ENCODE measurements at regions not wholly inside any gene's neighbourhood (a gene's known extent, or its start where the extent isn't known, plus 50 kb on each side); places are given as distances from the start of the nearest gene placed in this dataset.
"Not testable (repeated sequence)": the region's sequence is repeated elsewhere in the genome, so short reads cannot be mapped to it uniquely, and the experiment has no call there.

GRCh38 chr10:84626397-84627087, 298.2 kb downstream of the CCSER2 start:
- DNase-seq (ENCODE audit: low read depth, low spot score): no peak
- H3K27ac ChIP-seq: no peak overlapping the region

GRCh38 chr10:84632866-84633265, 304.5 kb downstream of the CCSER2 start:
- peak; percentile 74 for DNase-seq (ENCODE audit: low read depth, low spot score)
- peak overlapping the region; percentile 85 for H3K27ac ChIP-seq

- peak overlapping the region; percentile 85 for H3K27ac ChIP-seq
Observed at GRCh38 chr10:84634636-84635035, 306.2 kb downstream of the CCSER2 start.

GRCh38 chr10:84650628-84651027, 322.2 kb downstream of the CCSER2 start:
- not testable (repeated sequence) for DNase-seq (ENCODE audit: low read depth, low spot score); H3K27ac ChIP-seq

More at GRCh38 chr10:84634636-84635035, 306.2 kb downstream of the CCSER2 start:
- DNase-seq (ENCODE audit: low read depth, low spot score): peak; percentile 22

GRCh38 chr10:84654671-84655070, 326.3 kb downstream of the CCSER2 start:
- no peak overlapping the region for H3K27ac ChIP-seq
- DNase-seq (ENCODE audit: low read depth, low spot score): peak; percentile 40

GRCh38 chr10:84659027-84659426, 330.6 kb downstream of the CCSER2 start:
- DNase-seq (ENCODE audit: low read depth, low spot score): no peak
- no peak overlapping the region for H3K27ac ChIP-seq

- DNase-seq (ENCODE audit: low read depth, low spot score): no peak
- H3K27ac ChIP-seq: no peak overlapping the region
Observed at GRCh38 chr10:84659497-84660439, 331.4 kb downstream of the CCSER2 start.

- DNase-seq (ENCODE audit: low read depth, low spot score): no peak
- no peak overlapping the region for H3K27ac ChIP-seq
Observed at GRCh38 chr10:84660450-84661159, 332.2 kb downstream of the CCSER2 start.

- no peak overlapping the region for H3K27ac ChIP-seq
- no peak for DNase-seq (ENCODE audit: low read depth, low spot score)
Observed at GRCh38 chr10:84665211-84665610, 336.8 kb downstream of the CCSER2 start.

GRCh38 chr10:84665883-84666463, 337.6 kb downstream of the CCSER2 start:
- no peak for DNase-seq (ENCODE audit: low read depth, low spot score)
- no peak overlapping the region for H3K27ac ChIP-seq

GRCh38 chr10:84668186-84668763, 339.9 kb downstream of the CCSER2 start:
- no peak for DNase-seq (ENCODE audit: low read depth, low spot score)
- no peak overlapping the region for H3K27ac ChIP-seq

GRCh38 chr10:84675060-84675459, 346.7 kb downstream of the CCSER2 start:
- no peak overlapping the region for H3K27ac ChIP-seq
- no peak for DNase-seq (ENCODE audit: low read depth, low spot score)

GRCh38 chr10:84676536-84676935, 348.1 kb downstream of the CCSER2 start:
- no peak for DNase-seq (ENCODE audit: low read depth, low spot score)
- H3K27ac ChIP-seq: no peak overlapping the region

GRCh38 chr10:84681781-84682180, 353.4 kb downstream of the CCSER2 start:
- no peak overlapping the region for H3K27ac ChIP-seq
- no peak for DNase-seq (ENCODE audit: low read depth, low spot score)

- no peak overlapping the region for H3K27ac ChIP-seq
- DNase-seq (ENCODE audit: low read depth, low spot score): no peak
Observed at GRCh38 chr10:84683550-84683949, 355.2 kb downstream of the CCSER2 start.

GRCh38 chr10:84683980-84684740, 355.8 kb downstream of the CCSER2 start:
- H3K27ac ChIP-seq: no peak overlapping the region
- DNase-seq (ENCODE audit: low read depth, low spot score): no peak

GRCh38 chr10:84685047-84685660, 356.8 kb downstream of the CCSER2 start:
- no peak overlapping the region for H3K27ac ChIP-seq
- no peak for DNase-seq (ENCODE audit: low read depth, low spot score)

GRCh38 chr10:84693006-84693405, 364.6 kb downstream of the CCSER2 start:
- peak; percentile 43 for DNase-seq (ENCODE audit: low read depth, low spot score)
- H3K27ac ChIP-seq: no peak overlapping the region

GRCh38 chr10:84695902-84696301, 367.5 kb downstream of the CCSER2 start:
- DNase-seq (ENCODE audit: low read depth, low spot score): no peak
- no peak overlapping the region for H3K27ac ChIP-seq
